Astrocyte (in vitro differentiated cells and primary cell): ENCODE measurements at regions not wholly inside any gene's neighbourhood (a gene's known extent, or its start where the extent isn't known, plus 50 kb on each side); places are given as distances from the start of the nearest gene placed in this dataset.
"Not testable (repeated sequence)": the region's sequence is repeated elsewhere in the genome, so short reads cannot be mapped to it uniquely, and the experiment has no call there.

Experiments
- DNase-seq: peaks from one replicate; pipeline ENCODE4 v3.0.0-alpha.2; 2010; ENCODE audit warnings: low read depth
- FAIRE-seq: peaks from 2 replicates; lab custom pipeline; 2011; peaks lifted over from hg19 to GRCh38; lab: Jason Lieb, UNC
- H2AFZ ChIP-seq: 2 replicates; pipeline ENCODE4 v1.6.0; 2012; ENCODE audit warnings: low read depth, low read length, inconsistent platforms
- H3K27ac ChIP-seq: 2 replicates; pipeline ENCODE4 v1.5.1; 2011; ENCODE audit warnings: low read depth, low read length, inconsistent platforms
- H3K27me3 ChIP-seq: 2 replicates; pipeline ENCODE4 v1.6.0; 2011; ENCODE audit warnings: low read length, inconsistent platforms; ENCODE audit not compliant: insufficient read depth
- H3K36me3 ChIP-seq: 2 replicates; pipeline ENCODE4 v1.5.1; 2011; ENCODE audit warnings: low read length, inconsistent platforms; ENCODE audit not compliant: insufficient read depth
- H3K4me1 ChIP-seq: 2 replicates; pipeline ENCODE4 v1.5.1; 2011; ENCODE audit warnings: low read length, inconsistent platforms; ENCODE audit not compliant: insufficient read depth
- H3K4me2 ChIP-seq: 2 replicates; pipeline ENCODE4 v1.6.0; 2012; ENCODE audit warnings: low read length, inconsistent platforms
- H3K4me3 ChIP-seq: 2 replicates; pipeline ENCODE4 v1.5.1; 2011; ENCODE audit warnings: low read depth, mild to moderate bottlenecking, low read length, inconsistent platforms; ENCODE audit not compliant: insufficient read depth
- H3K79me2 ChIP-seq: 2 replicates; pipeline ENCODE4 v1.6.0; 2012; ENCODE audit warnings: mild to moderate bottlenecking, low read length, inconsistent platforms; ENCODE audit not compliant: insufficient read depth
- H3K9ac ChIP-seq: 2 replicates; pipeline ENCODE4 v1.6.0; 2012; ENCODE audit warnings: mild to moderate bottlenecking, low read length, inconsistent platforms
- H3K9me3 ChIP-seq: 2 replicates; pipeline ENCODE4 v1.5.1; 2012; ENCODE audit warnings: low read depth, mild to moderate bottlenecking, low read length, inconsistent platforms; ENCODE audit not compliant: insufficient read depth
- H4K20me1 ChIP-seq: 2 replicates; pipeline ENCODE4 v1.6.0; 2012; ENCODE audit warnings: low read length, inconsistent platforms; ENCODE audit not compliant: insufficient read depth
- H3K27ac Mint-ChIP-seq: one replicate; pipeline ENCODE4 v1.8.0; 2021; ENCODE audit warnings: mild to moderate bottlenecking, mixed read lengths; ENCODE audit not compliant: unreplicated experiment
- H3K27me3 Mint-ChIP-seq: one replicate; pipeline ENCODE4 v1.8.0; 2021; ENCODE audit warnings: low read depth, mixed read lengths; ENCODE audit not compliant: unreplicated experiment
- H3K36me3 Mint-ChIP-seq: one replicate; pipeline ENCODE4 v1.8.0; 2021; ENCODE audit warnings: low read depth, mixed read lengths; ENCODE audit not compliant: unreplicated experiment
- H3K4me1 Mint-ChIP-seq: one replicate; pipeline ENCODE4 v1.8.0; 2021; ENCODE audit warnings: low read depth, mixed read lengths; ENCODE audit not compliant: unreplicated experiment
- H3K4me3 Mint-ChIP-seq: one replicate; pipeline ENCODE4 v1.8.0; 2021; ENCODE audit warnings: mild to moderate bottlenecking, moderate library complexity, mixed read lengths; ENCODE audit not compliant: unreplicated experiment
- H3K9me3 Mint-ChIP-seq: one replicate; pipeline ENCODE4 v1.8.0; 2021; ENCODE audit warnings: mild to moderate bottlenecking, mixed read lengths; ENCODE audit not compliant: unreplicated experiment
- EZH2 ChIP-seq: IDR thresholded peaks from 2 replicates; pipeline ENCODE4 v1.6.1; 2012; ENCODE audit warnings: mild to moderate bottlenecking, low read length, inconsistent platforms; ENCODE audit not compliant: insufficient read depth
- TF ChIP-seq, protein P1 (sequence below): IDR thresholded peaks from 2 replicates; pipeline ENCODE4 v1.5.1; 2011; ENCODE audit warnings: low read depth, mild to moderate bottlenecking, inconsistent platforms, low read length, moderate library complexity; ENCODE audit not compliant: insufficient read depth

DNA sequence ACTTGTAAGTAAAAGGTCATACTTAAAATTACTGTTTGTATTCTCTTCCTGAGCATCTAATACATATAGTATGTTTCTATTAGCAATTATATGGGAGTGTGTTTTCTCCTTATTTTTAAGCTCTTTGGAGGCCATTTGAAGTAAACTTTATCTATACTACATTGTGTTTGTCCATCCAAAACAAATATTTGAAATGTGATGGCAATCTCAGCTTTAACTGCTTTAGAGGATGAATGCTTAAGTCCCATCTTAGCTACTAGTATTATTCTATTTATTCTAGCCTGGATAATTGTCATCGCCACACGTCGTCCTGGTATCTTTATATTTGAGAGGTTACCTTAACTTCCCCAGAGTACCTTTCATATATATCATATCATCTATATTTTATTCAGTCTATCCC, 335.8 kb downstream of the NAF1 start:
- no peaks in the 10 kb centered on the region for H3K79me2 ChIP-seq
- TF ChIP-seq, protein P1, sequence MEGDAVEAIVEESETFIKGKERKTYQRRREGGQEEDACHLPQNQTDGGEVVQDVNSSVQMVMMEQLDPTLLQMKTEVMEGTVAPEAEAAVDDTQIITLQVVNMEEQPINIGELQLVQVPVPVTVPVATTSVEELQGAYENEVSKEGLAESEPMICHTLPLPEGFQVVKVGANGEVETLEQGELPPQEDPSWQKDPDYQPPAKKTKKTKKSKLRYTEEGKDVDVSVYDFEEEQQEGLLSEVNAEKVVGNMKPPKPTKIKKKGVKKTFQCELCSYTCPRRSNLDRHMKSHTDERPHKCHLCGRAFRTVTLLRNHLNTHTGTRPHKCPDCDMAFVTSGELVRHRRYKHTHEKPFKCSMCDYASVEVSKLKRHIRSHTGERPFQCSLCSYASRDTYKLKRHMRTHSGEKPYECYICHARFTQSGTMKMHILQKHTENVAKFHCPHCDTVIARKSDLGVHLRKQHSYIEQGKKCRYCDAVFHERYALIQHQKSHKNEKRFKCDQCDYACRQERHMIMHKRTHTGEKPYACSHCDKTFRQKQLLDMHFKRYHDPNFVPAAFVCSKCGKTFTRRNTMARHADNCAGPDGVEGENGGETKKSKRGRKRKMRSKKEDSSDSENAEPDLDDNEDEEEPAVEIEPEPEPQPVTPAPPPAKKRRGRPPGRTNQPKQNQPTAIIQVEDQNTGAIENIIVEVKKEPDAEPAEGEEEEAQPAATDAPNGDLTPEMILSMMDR: no peak
- no peak for TF ChIP-seq EZH2
- no peak overlapping the region for H3K4me2 ChIP-seq
- H3K36me3 Mint-ChIP-seq: peaks cover under 1% of the 10 kb centered on the region
- no peaks in the 10 kb centered on the region for H3K9me3 ChIP-seq
- no peak overlapping the region for H3K27ac ChIP-seq
- no peak overlapping the region for H3K9ac ChIP-seq
- no peaks in the 10 kb centered on the region for H3K4me1 ChIP-seq
- no peak overlapping the region for H3K27ac Mint-ChIP-seq
- H3K4me1 Mint-ChIP-seq: no peaks in the 10 kb centered on the region
- no peaks in the 10 kb centered on the region for H3K27me3 ChIP-seq
- H4K20me1 ChIP-seq: no peaks in the 10 kb centered on the region
- no peaks in the 10 kb centered on the region for H3K9me3 Mint-ChIP-seq
- FAIRE-seq: no peak
- no peak overlapping the region for H3K4me3 Mint-ChIP-seq
- no peak overlapping the region for H3K4me3 ChIP-seq
- DNase-seq: no peak
- no peaks in the 10 kb centered on the region for H3K36me3 ChIP-seq
- H3K27me3 Mint-ChIP-seq: no peaks in the 10 kb centered on the region
- no peak overlapping the region for H2AFZ ChIP-seq

DNA sequence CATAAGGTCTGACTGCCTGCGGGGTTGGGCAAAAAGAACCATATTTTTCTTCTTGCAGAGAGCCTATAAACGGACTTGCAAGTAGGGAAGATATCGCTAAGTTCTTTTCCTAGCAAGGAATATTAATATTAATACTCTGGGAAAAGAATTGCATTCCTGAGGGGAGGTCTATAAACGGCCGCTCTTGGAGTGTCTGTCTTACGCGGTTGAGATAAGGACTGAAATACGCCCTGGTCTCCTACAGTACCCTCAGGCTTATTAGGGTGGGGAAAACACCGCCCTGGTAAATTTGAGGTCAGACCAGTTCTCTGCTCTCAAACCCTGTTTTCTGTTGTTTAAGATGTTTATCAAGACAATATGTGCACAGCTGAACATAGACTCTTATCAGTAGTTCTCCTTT, 349.3 kb downstream of the NAF1 start:
- peaks cover 13% of the 10 kb centered on the region for H3K9me3 Mint-ChIP-seq
- H3K27ac ChIP-seq, H3K36me3 Mint-ChIP-seq, H3K4me1 ChIP-seq, H3K27me3 ChIP-seq, H3K36me3 ChIP-seq, DNase-seq, H4K20me1 ChIP-seq, H3K4me1 Mint-ChIP-seq, H3K27me3 Mint-ChIP-seq, H3K4me3 Mint-ChIP-seq, FAIRE-seq, H3K9ac ChIP-seq, H3K27ac Mint-ChIP-seq, H2AFZ ChIP-seq, H3K79me2 ChIP-seq, H3K4me2 ChIP-seq, H3K9me3 ChIP-seq, H3K4me3 ChIP-seq: not testable (repeated sequence)

DNA sequence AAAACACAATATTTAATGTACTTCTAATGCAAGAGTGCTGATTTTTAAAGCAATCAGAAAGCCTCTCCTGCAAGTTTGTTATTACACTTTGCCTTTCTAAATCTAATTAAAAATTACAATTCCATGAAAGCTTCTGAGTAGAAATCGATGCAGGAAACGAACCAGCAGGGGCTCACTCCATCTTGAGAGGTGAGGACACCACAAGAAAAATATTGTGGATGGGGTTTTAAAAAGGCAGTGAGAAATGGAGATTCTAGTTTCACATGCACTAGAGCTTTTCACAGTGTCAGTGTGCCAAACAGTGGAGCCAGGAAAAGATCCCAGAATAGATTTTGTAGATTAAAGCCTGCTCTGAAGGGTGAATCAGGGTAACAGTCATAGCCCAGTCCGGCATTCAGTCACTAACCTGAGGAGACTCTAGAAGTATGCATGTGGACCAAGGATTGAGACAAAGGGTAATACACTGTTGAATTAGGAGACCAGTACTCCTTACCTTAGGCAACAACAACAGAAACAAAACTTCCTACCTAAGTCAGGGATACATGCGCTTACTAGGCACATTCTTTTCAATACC, 362.3 kb downstream of the NAF1 start:
- no peaks in the 10 kb centered on the region for H3K27me3 ChIP-seq
- Mint-ChIP-seq H3K4me1 (no peaks in the 10 kb centered on the region), H3K27me3 (no peaks in the 10 kb centered on the region), H3K9me3 (peaks cover 3% of the 10 kb centered on the region), H3K36me3 (no peaks in the 10 kb centered on the region), H3K27ac (no peak overlapping the region), H3K4me3 (no peak overlapping the region)
- no peaks in the 10 kb centered on the region for H3K36me3 ChIP-seq
- no peak overlapping the region for H3K9ac ChIP-seq
- H3K27ac ChIP-seq: no peak overlapping the region
- no peak overlapping the region for H2AFZ ChIP-seq
- H3K79me2 ChIP-seq: no peaks in the 10 kb centered on the region
- no peak overlapping the region for H3K4me2 ChIP-seq
- no peak for DNase-seq
- no peaks in the 10 kb centered on the region for H3K4me1 ChIP-seq
- no peaks in the 10 kb centered on the region for H4K20me1 ChIP-seq
- TF ChIP-seq, protein P1: no peak
- TF ChIP-seq EZH2: no peak
- no peaks in the 10 kb centered on the region for H3K9me3 ChIP-seq
- H3K4me3 ChIP-seq: no peak overlapping the region
- no peak for FAIRE-seq
